ENCODE measurements at regions not wholly inside any gene's neighbourhood (a gene's known extent, or its start where the extent isn't known, plus 50 kb on each side); places are given as distances from the start of the nearest gene placed in this dataset.

DNA sequence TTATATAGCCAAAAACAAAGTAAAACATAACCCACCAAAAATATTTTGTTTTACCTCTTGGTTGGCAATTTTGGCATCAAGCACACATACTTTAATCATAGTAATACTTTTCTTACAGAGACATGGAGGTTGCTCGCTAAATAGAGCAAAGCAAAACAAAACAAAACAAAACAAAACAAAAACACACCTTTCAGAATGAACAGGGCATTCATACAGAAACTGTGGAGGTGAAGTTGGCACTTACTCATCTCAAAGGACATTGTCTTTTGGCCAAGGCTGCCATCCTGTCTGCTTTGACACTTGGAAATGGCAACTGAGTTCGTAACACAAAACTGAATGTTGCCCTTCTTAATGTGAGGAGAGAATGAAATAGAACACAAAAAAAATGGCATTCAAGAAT is 773.1 kb downstream of the USP25 start:
- H3K9ac ChIP-seq (ENCODE audit: low read depth, low read length): no peak overlapping the region
- no peaks in the 10 kb centered on the region for H3K9me3 ChIP-seq (ENCODE audit: control insufficient read depth, insufficient read depth, low read length)
- no peaks in the 10 kb centered on the region for H3K4me1 ChIP-seq (ENCODE audit: insufficient read depth, low read length)
- no peaks in the 10 kb centered on the region for H3K36me3 ChIP-seq (ENCODE audit: insufficient read depth, low read length)

GRCh38 chr21:16504281-16504680 is 774.5 kb downstream of the USP25 start:
- H3K9ac ChIP-seq (ENCODE audit: low read depth, low read length): no peak overlapping the region
- H3K36me3 ChIP-seq (ENCODE audit: insufficient read depth, low read length): no peaks in the 10 kb centered on the region
- H3K9me3 ChIP-seq (ENCODE audit: control insufficient read depth, insufficient read depth, low read length): no peaks in the 10 kb centered on the region
- H3K4me1 ChIP-seq (ENCODE audit: insufficient read depth, low read length): no peaks in the 10 kb centered on the region

- Histone ChIP-seq H3K36me3 (ENCODE audit: insufficient read depth, low read length) (no peaks in the 10 kb centered on the region), H3K4me1 (ENCODE audit: insufficient read depth, low read length) (no peaks in the 10 kb centered on the region), H3K9me3 (ENCODE audit: control insufficient read depth, insufficient read depth, low read length) (no peaks in the 10 kb centered on the region), H3K9ac (ENCODE audit: low read depth, low read length) (no peak overlapping the region)
Observed at GRCh38 chr21:16504766-16505165, 775.0 kb downstream of the USP25 start.

DNA sequence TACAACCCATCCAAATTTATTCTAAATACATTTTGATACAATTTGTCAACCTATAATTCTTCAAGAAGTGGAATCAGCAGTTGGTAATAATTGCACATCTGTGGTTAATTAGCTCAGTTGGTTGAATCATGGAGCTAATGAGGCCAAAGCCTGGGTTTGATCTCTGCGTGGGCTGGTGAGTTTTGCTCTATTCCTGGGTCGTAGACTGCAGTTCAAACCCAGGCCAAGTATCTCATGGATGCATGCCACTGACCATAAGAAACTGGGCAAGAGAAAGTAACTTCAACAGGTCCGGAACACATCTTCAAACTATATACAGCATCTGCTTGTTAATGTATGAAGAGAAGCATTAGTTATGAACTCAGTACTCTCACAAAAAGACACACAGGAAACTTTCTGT is 779.7 kb downstream of the USP25 start:
- no peak overlapping the region for H3K9ac ChIP-seq (ENCODE audit: low read depth, low read length)
- no peaks in the 10 kb centered on the region for H3K4me1 ChIP-seq (ENCODE audit: insufficient read depth, low read length)
- H3K9me3 ChIP-seq (ENCODE audit: control insufficient read depth, insufficient read depth, low read length): no peaks in the 10 kb centered on the region
- no peaks in the 10 kb centered on the region for H3K36me3 ChIP-seq (ENCODE audit: insufficient read depth, low read length)

GRCh38 chr21:16514316-16514715 is 784.5 kb downstream of the USP25 start:
- no peak overlapping the region for H3K9ac ChIP-seq (ENCODE audit: low read depth, low read length)

DNA sequence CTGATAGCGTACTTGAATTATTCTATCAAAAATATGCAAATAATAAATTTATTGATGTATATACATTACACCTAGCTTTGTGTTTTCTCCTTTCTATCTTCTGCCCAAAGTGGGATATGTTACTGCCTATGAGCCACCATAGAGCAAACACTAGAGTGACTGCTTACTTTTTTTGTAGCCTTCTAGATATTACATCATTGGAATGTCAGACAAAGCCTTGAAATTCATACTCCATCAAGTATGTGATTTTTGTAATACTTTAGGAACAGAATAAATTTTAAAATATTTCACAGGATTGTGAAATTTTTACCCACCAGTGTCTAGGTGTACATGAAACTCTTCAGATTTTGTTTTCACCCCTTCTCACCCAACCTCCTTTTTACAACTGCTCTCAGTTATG is 787.6 kb downstream of the USP25 start:
- no peaks in the 10 kb centered on the region for H3K36me3 ChIP-seq (ENCODE audit: insufficient read depth, low read length)
- no peak overlapping the region for H3K9ac ChIP-seq (ENCODE audit: low read depth, low read length)
- no peaks in the 10 kb centered on the region for H3K9me3 ChIP-seq (ENCODE audit: control insufficient read depth, insufficient read depth, low read length)
- H3K4me1 ChIP-seq (ENCODE audit: insufficient read depth, low read length): no peaks in the 10 kb centered on the region

More at GRCh38 chr21:16514316-16514715, 784.5 kb downstream of the USP25 start:
- no peaks in the 10 kb centered on the region for H3K4me1 ChIP-seq (ENCODE audit: insufficient read depth, low read length)
- no peaks in the 10 kb centered on the region for H3K9me3 ChIP-seq (ENCODE audit: control insufficient read depth, insufficient read depth, low read length)
- H3K36me3 ChIP-seq (ENCODE audit: insufficient read depth, low read length): no peaks in the 10 kb centered on the region

DNA sequence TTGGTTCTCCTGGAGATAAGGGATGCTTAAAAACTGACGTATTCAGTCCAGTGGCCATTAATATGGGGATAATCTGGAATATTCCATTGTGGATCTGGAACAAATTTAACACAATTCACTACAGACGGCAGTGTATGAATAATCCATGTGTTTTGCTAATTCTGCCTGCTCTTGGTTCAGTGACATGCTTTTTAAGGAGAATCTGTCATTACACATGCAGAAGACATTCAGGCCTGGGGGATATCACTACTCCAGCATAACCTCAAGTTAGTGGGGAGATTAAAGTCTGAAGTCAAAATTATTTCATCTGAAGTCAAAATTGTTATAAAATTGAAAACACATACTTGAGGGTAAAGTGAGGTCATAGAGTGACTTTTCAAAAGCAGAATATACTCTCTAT is 789.3 kb downstream of the USP25 start:
- H3K4me1 ChIP-seq (ENCODE audit: insufficient read depth, low read length): no peaks in the 10 kb centered on the region
- H3K9ac ChIP-seq (ENCODE audit: low read depth, low read length): no peak overlapping the region
- no peaks in the 10 kb centered on the region for H3K9me3 ChIP-seq (ENCODE audit: control insufficient read depth, insufficient read depth, low read length)
- no peaks in the 10 kb centered on the region for H3K36me3 ChIP-seq (ENCODE audit: insufficient read depth, low read length)

DNA sequence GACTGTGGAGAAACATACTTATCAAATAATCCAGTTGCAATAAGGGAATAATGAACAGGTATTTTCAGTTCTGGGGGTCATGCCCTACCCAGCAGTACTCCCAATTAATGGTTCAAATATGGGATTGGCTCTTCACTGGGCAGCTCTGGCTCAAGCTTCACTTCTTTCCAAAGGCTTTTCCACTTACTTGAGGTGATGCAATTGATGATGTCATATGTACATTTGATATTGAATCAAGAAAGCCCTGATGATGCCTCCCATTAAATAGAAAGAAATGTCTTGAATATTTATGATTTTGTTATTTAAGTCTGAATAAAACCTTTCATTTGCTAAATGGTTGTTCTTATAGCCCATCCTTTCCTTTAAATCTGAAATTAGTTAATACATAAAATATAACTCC is 789.9 kb downstream of the USP25 start:
- no peaks in the 10 kb centered on the region for H3K36me3 ChIP-seq (ENCODE audit: insufficient read depth, low read length)
- H3K4me1 ChIP-seq (ENCODE audit: insufficient read depth, low read length): no peaks in the 10 kb centered on the region
- H3K9me3 ChIP-seq (ENCODE audit: control insufficient read depth, insufficient read depth, low read length): no peaks in the 10 kb centered on the region
- H3K9ac ChIP-seq (ENCODE audit: low read depth, low read length): no peak overlapping the region

GRCh38 chr21:16522548-16522947 is 792.8 kb downstream of the USP25 start:
- Histone ChIP-seq H3K9me3 (ENCODE audit: control insufficient read depth, insufficient read depth, low read length) (no peaks in the 10 kb centered on the region), H3K36me3 (ENCODE audit: insufficient read depth, low read length) (no peaks in the 10 kb centered on the region), H3K4me1 (ENCODE audit: insufficient read depth, low read length) (no peaks in the 10 kb centered on the region), H3K9ac (ENCODE audit: low read depth, low read length) (no peak overlapping the region)

DNA sequence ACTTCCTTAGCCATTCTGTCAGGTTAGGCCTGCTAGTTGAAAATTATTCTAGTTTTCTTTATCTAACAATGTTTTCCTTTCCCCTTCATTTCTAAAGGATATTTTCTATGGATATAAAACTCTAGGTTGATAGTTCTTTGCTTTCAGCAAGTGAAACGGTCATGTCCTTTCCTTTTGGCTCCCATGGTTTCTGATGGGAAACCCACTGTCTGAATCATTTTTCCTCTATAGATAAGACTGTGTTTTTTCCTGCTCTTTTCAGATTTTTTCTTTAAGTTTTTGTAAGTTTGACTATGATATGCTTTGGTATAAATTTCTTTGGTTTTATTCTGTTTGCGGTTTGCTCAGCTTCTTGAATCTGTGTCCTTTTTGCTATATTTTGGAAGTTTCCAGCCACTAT is 800.9 kb downstream of the USP25 start:
- no peaks in the 10 kb centered on the region for H3K36me3 ChIP-seq (ENCODE audit: insufficient read depth, low read length)
- no peaks in the 10 kb centered on the region for H3K4me1 ChIP-seq (ENCODE audit: insufficient read depth, low read length)
- H3K9ac ChIP-seq (ENCODE audit: low read depth, low read length): no peak overlapping the region
- no peaks in the 10 kb centered on the region for H3K9me3 ChIP-seq (ENCODE audit: control insufficient read depth, insufficient read depth, low read length)

- no peaks in the 10 kb centered on the region for H3K4me1 ChIP-seq (ENCODE audit: insufficient read depth, low read length)
- no peak overlapping the region for H3K9ac ChIP-seq (ENCODE audit: low read depth, low read length)
- H3K9me3 ChIP-seq (ENCODE audit: control insufficient read depth, insufficient read depth, low read length): no peaks in the 10 kb centered on the region
- H3K36me3 ChIP-seq (ENCODE audit: insufficient read depth, low read length): no peaks in the 10 kb centered on the region
Observed at GRCh38 chr21:16532840-16533239, 803.1 kb downstream of the USP25 start.

- Histone ChIP-seq H3K36me3 (ENCODE audit: insufficient read depth, low read length) (no peaks in the 10 kb centered on the region), H3K4me1 (ENCODE audit: insufficient read depth, low read length) (no peaks in the 10 kb centered on the region), H3K9me3 (ENCODE audit: control insufficient read depth, insufficient read depth, low read length) (no peaks in the 10 kb centered on the region), H3K9ac (ENCODE audit: low read depth, low read length) (no peak overlapping the region)
Observed at GRCh38 chr21:16533692-16534407, 804.1 kb downstream of the USP25 start.

DNA sequence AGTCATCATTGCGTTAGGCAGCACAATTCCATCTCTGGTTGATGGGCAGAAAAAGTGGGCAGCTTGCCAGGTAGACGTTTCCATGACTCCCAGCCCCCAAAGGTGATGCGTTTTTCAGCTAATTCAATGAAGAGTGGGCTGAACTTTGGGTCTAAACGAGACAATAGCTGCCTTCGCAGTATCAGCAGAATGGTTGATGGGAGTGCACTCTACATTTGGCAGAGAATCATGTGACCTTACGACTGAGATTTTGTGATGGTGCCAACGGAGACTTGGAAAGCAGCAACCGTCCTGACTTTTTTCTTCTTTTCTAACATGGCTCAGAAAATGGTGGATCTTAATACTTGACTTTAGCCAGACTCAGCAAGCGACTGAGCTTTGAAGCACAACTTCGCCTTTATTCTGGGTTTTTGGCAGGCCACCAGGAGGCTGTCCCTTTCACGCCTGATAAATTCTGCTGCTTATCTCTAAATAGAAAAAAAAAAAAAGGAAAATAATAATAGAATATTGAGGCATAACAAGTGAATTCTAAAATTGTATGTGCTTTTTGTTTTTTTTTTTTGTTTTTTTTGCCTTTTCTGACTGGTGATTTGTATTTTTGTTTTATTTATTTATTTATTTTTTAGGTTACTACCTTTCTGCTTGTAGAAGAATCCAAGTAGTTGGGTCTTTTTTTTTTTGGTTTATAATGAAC is 804.8 kb downstream of the USP25 start:
- H3K36me3 ChIP-seq (ENCODE audit: insufficient read depth, low read length): no peaks in the 10 kb centered on the region
- no peaks in the 10 kb centered on the region for H3K4me1 ChIP-seq (ENCODE audit: insufficient read depth, low read length)
- H3K9me3 ChIP-seq (ENCODE audit: control insufficient read depth, insufficient read depth, low read length): no peaks in the 10 kb centered on the region
- no peak overlapping the region for H3K9ac ChIP-seq (ENCODE audit: low read depth, low read length)

DNA sequence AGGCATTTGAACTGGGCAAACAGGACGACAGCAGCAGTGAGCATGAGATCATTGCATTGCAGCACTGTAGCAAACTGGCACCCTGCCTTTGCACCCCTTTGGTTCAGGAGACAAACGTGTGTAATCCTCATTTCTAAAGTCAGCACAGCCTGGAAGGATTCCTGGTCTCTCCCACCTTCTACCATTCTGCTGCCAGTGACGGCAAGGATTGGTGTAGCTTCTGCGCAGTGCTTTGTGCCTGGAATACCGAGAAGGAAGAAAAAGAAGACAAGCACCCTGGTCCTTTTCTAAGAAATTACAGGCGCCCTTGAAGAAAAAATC is 805.3 kb downstream of the USP25 start:
- Histone ChIP-seq H3K36me3 (ENCODE audit: insufficient read depth, low read length) (no peaks in the 10 kb centered on the region), H3K9me3 (ENCODE audit: control insufficient read depth, insufficient read depth, low read length) (no peaks in the 10 kb centered on the region), H3K4me1 (ENCODE audit: insufficient read depth, low read length) (no peaks in the 10 kb centered on the region), H3K9ac (ENCODE audit: low read depth, low read length) (no peak overlapping the region)

DNA sequence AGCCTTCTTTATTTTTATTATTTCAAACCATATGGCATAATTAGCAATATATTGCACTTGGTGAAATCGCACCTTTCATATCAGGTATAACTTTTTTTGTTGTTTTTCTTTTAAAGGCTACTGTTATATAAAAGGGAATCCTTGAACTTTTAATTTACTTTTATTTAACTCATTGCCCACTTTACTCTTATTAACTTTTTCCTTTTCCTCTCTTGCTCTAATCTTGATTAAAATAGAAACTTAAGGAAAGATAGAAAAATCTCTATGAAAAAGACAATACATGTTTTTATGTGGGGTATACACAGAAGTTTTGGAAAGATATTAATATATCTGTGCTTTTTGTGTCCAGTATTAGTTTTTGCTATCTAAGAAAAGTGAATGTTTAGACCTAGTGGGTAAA is 805.8 kb downstream of the USP25 start:
- H3K9ac ChIP-seq (ENCODE audit: low read depth, low read length): no peak overlapping the region

More for the DNA sequence above, 805.8 kb downstream of the USP25 start:
- no peaks in the 10 kb centered on the region for H3K36me3 ChIP-seq (ENCODE audit: insufficient read depth, low read length)
- H3K4me1 ChIP-seq (ENCODE audit: insufficient read depth, low read length): no peaks in the 10 kb centered on the region
- no peaks in the 10 kb centered on the region for H3K9me3 ChIP-seq (ENCODE audit: control insufficient read depth, insufficient read depth, low read length)

All from ES-I3 (cell line).